ENCODE measurements at regions not wholly inside any gene's neighbourhood (a gene's known extent, or its start where the extent isn't known, plus 50 kb on each side); places are given as distances from the start of the nearest gene placed in this dataset.

GRCh38 chr10:118968060-118968459 is 61.5 kb upstream of the NANOS1 start:
- no peak overlapping the region for H3K4me3 ChIP-seq
- no peak for TF ChIP-seq CTCF (IDR thresholded peaks at IDR 0.05; ENCODE audit: low read depth, low read length)
- no peak for DNase-seq (ENCODE audit: low read depth in 1 of 2, low spot score in 1 of 2)
- H3K27ac ChIP-seq, result no peak overlapping the region
- H3K36me3 ChIP-seq, result no peaks in the 10 kb centered on the region
- H3K4me1 ChIP-seq (ENCODE audit: low read depth), result peaks cover 11% of the 10 kb centered on the region
- H3K27me3 ChIP-seq, result no peaks in the 10 kb centered on the region
- H3K9me3 ChIP-seq (ENCODE audit: low read depth), result no peaks in the 10 kb centered on the region

GRCh38 chr10:118968482-118968881 is 61.0 kb upstream of the NANOS1 start:
- H3K36me3 ChIP-seq, result no peaks in the 10 kb centered on the region
- no peak for DNase-seq (ENCODE audit: low read depth in 1 of 2, low spot score in 1 of 2)

GRCh38 chr10:118969014-118969413 is 60.5 kb upstream of the NANOS1 start:
- H3K27me3 ChIP-seq, result no peaks in the 10 kb centered on the region
- no peak overlapping the region for H3K4me3 ChIP-seq
- peaks cover 11% of the 10 kb centered on the region for H3K4me1 ChIP-seq (ENCODE audit: low read depth)
- no peaks in the 10 kb centered on the region for H3K9me3 ChIP-seq (ENCODE audit: low read depth)
- no peaks in the 10 kb centered on the region for H3K36me3 ChIP-seq
- no peak for DNase-seq (ENCODE audit: low read depth in 1 of 2, low spot score in 1 of 2)
- no peak for TF ChIP-seq CTCF (IDR thresholded peaks at IDR 0.05; ENCODE audit: low read depth, low read length)
- no peak overlapping the region for H3K27ac ChIP-seq

More at GRCh38 chr10:118968482-118968881, 61.0 kb upstream of the NANOS1 start:
- peaks cover 11% of the 10 kb centered on the region for H3K4me1 ChIP-seq (ENCODE audit: low read depth)
- no peaks in the 10 kb centered on the region for H3K9me3 ChIP-seq (ENCODE audit: low read depth)
- H3K27ac ChIP-seq, result no peak overlapping the region
- TF ChIP-seq CTCF (IDR thresholded peaks at IDR 0.05; ENCODE audit: low read depth, low read length), result no peak
- H3K27me3 ChIP-seq, result no peaks in the 10 kb centered on the region
- no peak overlapping the region for H3K4me3 ChIP-seq

GRCh38 chr10:118970770-118971169 is 58.7 kb upstream of the NANOS1 start:
- no peaks in the 10 kb centered on the region for H3K27me3 ChIP-seq
- H3K36me3 ChIP-seq, result no peaks in the 10 kb centered on the region
- H3K9me3 ChIP-seq (ENCODE audit: low read depth), result no peaks in the 10 kb centered on the region
- H3K27ac ChIP-seq, result peak overlapping the region; percentile 25
- DNase-seq (ENCODE audit: low read depth in 1 of 2, low spot score in 1 of 2), result peak in 1 of 2 donors; percentile 38
- H3K4me1 ChIP-seq (ENCODE audit: low read depth), result peaks cover 11% of the 10 kb centered on the region
- TF ChIP-seq CTCF (IDR thresholded peaks at IDR 0.05; ENCODE audit: low read depth, low read length), result no peak
- no peak overlapping the region for H3K4me3 ChIP-seq

- H3K36me3 ChIP-seq, result no peaks in the 10 kb centered on the region
- no peak for TF ChIP-seq CTCF (IDR thresholded peaks at IDR 0.05; ENCODE audit: low read depth, low read length)
- H3K4me3 ChIP-seq, result no peak overlapping the region
- H3K27ac ChIP-seq, result peak overlapping the region; percentile 25
- H3K4me1 ChIP-seq (ENCODE audit: low read depth), result peaks cover 11% of the 10 kb centered on the region
- H3K27me3 ChIP-seq, result no peaks in the 10 kb centered on the region
- DNase-seq (ENCODE audit: low read depth in 1 of 2, low spot score in 1 of 2), result no peak
- no peaks in the 10 kb centered on the region for H3K9me3 ChIP-seq (ENCODE audit: low read depth)
These were observed 58.3 kb upstream of the NANOS1 start for GRCh38 chr10:118971187-118971586.

GRCh38 chr10:118971876-118972275 is 57.6 kb upstream of the NANOS1 start:
- Histone ChIP-seq H3K9me3 (ENCODE audit: low read depth) (no peaks in the 10 kb centered on the region), H3K27me3 (no peaks in the 10 kb centered on the region), H3K4me3 (no peak overlapping the region), H3K27ac (no peak overlapping the region), H3K4me1 (ENCODE audit: low read depth) (peaks cover 11% of the 10 kb centered on the region), H3K36me3 (no peaks in the 10 kb centered on the region)
- no peak for TF ChIP-seq CTCF (IDR thresholded peaks at IDR 0.05; ENCODE audit: low read depth, low read length)
- DNase-seq (ENCODE audit: low read depth in 1 of 2, low spot score in 1 of 2), result no peak
